ENCODE measurements at regions not wholly inside any gene's neighbourhood (a gene's known extent, or its start where the extent isn't known, plus 50 kb on each side); places are given as distances from the start of the nearest gene placed in this dataset.

DNA sequence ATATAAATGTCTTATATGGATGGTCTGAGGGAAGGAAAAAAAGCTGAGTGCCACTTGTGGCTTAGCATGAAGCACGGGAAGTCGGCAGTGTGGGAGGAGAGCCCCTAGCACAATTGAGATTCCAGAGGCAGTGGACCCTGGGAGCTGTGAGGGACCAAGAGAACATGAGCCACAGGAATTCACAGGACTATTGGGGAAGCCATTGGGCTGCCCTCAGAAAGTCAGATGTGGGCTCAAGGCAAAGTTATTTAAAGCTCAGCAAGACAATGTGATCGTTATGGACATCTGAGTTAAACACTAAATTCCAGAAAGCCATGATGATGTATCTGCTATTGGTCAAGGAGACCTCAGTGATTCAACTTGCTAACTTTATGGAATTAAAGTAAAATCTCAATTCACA is 380.8 kb upstream of the IL12A start:
- in situ Hi-C loops (cut with MboI) (no loop called here), intact Hi-C loops (cut with micrococcal nuclease) (no loop called here)
- H4K20me1 ChIP-seq (replicated peaks; ENCODE audit: control insufficient read depth, insufficient read depth, low read length) = no peaks in the 10 kb centered on the region
- H3K4me2 ChIP-seq (ENCODE audit: insufficient read depth, low read length) = no peak overlapping the region
- ATAC-seq (no peak), DNase-seq (ENCODE audit: extremely low read depth in 1 of 4, low spot score in 3 of 4) (no peak), FAIRE-seq (no peak)
- H3K36me3 ChIP-seq (ENCODE audit: control insufficient read depth, insufficient read depth, low read length) = no peaks in the 10 kb centered on the region
- H3K4me3 ChIP-seq = no peak overlapping the region
- no peaks in the 10 kb centered on the region for H3K4me1 ChIP-seq (replicated peaks in 1 of 2; ENCODE audit: control insufficient read depth in 2 of 2, insufficient read depth in 2 of 2, low read length in 2 of 2)
- WGBS (ENCODE audit: insufficient coverage, low coverage, missing lambda C conversion rate) = 0% methylated on average over 3 of the region's 3 CpGs
- no peaks in the 10 kb centered on the region for H3K9me1 ChIP-seq (ENCODE audit: control insufficient read depth, insufficient read depth, low read length)
- CTCF ChIA-PET (ENCODE audit: low intra/inter-chr PET ratio) = no interaction called here
- H3K9me3 ChIP-seq (replicated peaks; ENCODE audit: control insufficient read depth, insufficient read depth, low read depth, low read length) = no peaks in the 10 kb centered on the region
- POLR2A ChIA-PET = interaction anchor here (0.6 kb wide), 1 partner anchor 282 kb away, joined by 5 read pairs; no protein-coding TSS in a partner anchor
- TF ChIP-seq TCFL5 (CRISPR knock-in tag; conservative IDR thresholded peaks at IDR 0.05) = no peak
- TF ChIP-seq ARID2 (IDR thresholded peaks at IDR 0.05) = no peak
- no peak for TF ChIP-seq GATAD2A (IDR thresholded peaks at IDR 0.05)
- TF ChIP-seq, protein P1, sequence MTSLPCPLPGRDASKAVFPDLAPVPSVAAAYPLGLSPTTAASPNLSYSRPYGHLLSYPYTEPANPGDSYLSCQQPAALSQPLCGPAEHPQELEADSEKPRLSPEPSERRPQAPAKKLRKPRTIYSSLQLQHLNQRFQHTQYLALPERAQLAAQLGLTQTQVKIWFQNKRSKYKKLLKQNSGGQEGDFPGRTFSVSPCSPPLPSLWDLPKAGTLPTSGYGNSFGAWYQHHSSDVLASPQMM (CRISPR knock-in tag; IDR thresholded peaks at IDR 0.05) = no peak
- no peak for TF ChIP-seq ETV5 (CRISPR knock-in tag; IDR thresholded peaks at IDR 0.05; ENCODE audit: low read depth)
- no peak for TF ChIP-seq ZSCAN29 (IDR thresholded peaks at IDR 0.05)
- TF ChIP-seq RAD51 (IDR thresholded peaks at IDR 0.05; ENCODE audit: borderline replicate concordance, low read depth) = no peak
- no peak for TF ChIP-seq KLF16 (IDR thresholded peaks at IDR 0.05)
- no peak for TF ChIP-seq NCOA2 (IDR thresholded peaks at IDR 0.05; ENCODE audit: partially characterized antibody in 2 of 2)
- TF ChIP-seq ZNF212 (CRISPR knock-in tag; IDR thresholded peaks at IDR 0.05) = no peak
- no peak for TF ChIP-seq ZBTB33 (CRISPR knock-in tag; IDR thresholded peaks at IDR 0.05)
- TF ChIP-seq CBFA2T2 (conservative IDR thresholded peaks at IDR 0.05) = no peak
- no peak for TF ChIP-seq ZNF239 (CRISPR knock-in tag; IDR thresholded peaks at IDR 0.05)
- TF ChIP-seq CHD4 (IDR thresholded peaks at IDR 0.05; ENCODE audit: insufficient read depth, insufficient replicate concordance, low read depth, low read length, poor library complexity, severe bottlenecking) = no peak
- TF ChIP-seq NFRKB (IDR thresholded peaks at IDR 0.05; ENCODE audit: low read depth) = no peak
- no peak for TF ChIP-seq MTF1 (CRISPR knock-in tag; IDR thresholded peaks at IDR 0.05; ENCODE audit: borderline replicate concordance)
- no TSS peak for BruUV-seq (replicated peaks)
- no peak overlapping the region for H3K9ac ChIP-seq (ENCODE audit: insufficient read depth in 1 of 2, low read depth in 2 of 2, low read length in 2 of 2)
- no peak overlapping the region for H2AFZ ChIP-seq (ENCODE audit: low read depth, low read length)
- no peak overlapping the region for H3K27ac ChIP-seq (ENCODE audit: extremely low read depth, low read depth, low read length)
- H3K79me2 ChIP-seq (ENCODE audit: control insufficient read depth, insufficient read depth, low read length) = no peaks in the 10 kb centered on the region
- no peaks in the 10 kb centered on the region for H3K27me3 ChIP-seq (ENCODE audit: control insufficient read depth in 2 of 2, insufficient read depth in 2 of 2, low read length in 2 of 2)
